ENCODE measurements at regions not wholly inside any gene's neighbourhood (a gene's known extent, or its start where the extent isn't known, plus 50 kb on each side); places are given as distances from the start of the nearest gene placed in this dataset.

- no peak for TF ChIP-seq EP300 (IDR thresholded peaks at IDR 0.05)
- no peak for TF ChIP-seq POLR2A (IDR thresholded peaks at IDR 0.05)
- TF ChIP-seq CTCF (IDR thresholded peaks at IDR 0.05): no peak
These were observed 111.7 kb upstream of the KCNJ6 start for GRCh38 chr21:38027901-38028498.
